Progenitor cell of endocrine pancreas (in vitro differentiated cells): ENCODE measurements at regions not wholly inside any gene's neighbourhood (a gene's known extent, or its start where the extent isn't known, plus 50 kb on each side); places are given as distances from the start of the nearest gene placed in this dataset.
A peak's percentile ranks its signal among the peaks of the same experiment; 100 is the strongest.

ENCODE experiments used
- DNase-seq: peaks from one replicate; pipeline ENCODE4 v3.0.0; 2021; ENCODE audit warnings: low spot score; ENCODE audit not compliant: unreplicated experiment
- H3K27ac Mint-ChIP-seq: 2 replicates; pipeline ENCODE4 v1.8.0; 2021; ENCODE audit warnings: mild to moderate bottlenecking, moderate library complexity, mixed read lengths
- H3K27me3 Mint-ChIP-seq: 2 replicates; pipeline ENCODE4 v1.8.0; 2021; ENCODE audit warnings: mixed read lengths
- H3K36me3 Mint-ChIP-seq: 2 replicates; pipeline ENCODE4 v1.8.0; 2022; ENCODE audit warnings: mixed read lengths; ENCODE audit not compliant: insufficient read depth
- H3K4me1 Mint-ChIP-seq: 2 replicates; pipeline ENCODE4 v1.8.0; 2021; ENCODE audit warnings: low read depth, mixed read lengths
- H3K4me3 Mint-ChIP-seq: 2 replicates; pipeline ENCODE4 v1.8.0; 2021; ENCODE audit warnings: low read depth, mild to moderate bottlenecking, moderate library complexity, mixed read lengths
- H3K9me3 Mint-ChIP-seq: 2 replicates; pipeline ENCODE4 v1.8.0; 2021; ENCODE audit warnings: low read depth, mixed read lengths
- CTCF ChIP-seq: fragments of 200-600 bp; sonication (generic); IDR thresholded peaks from one replicate; pipeline ENCODE4 v1.5.0; 2021; ENCODE audit warnings: antibody characterized with exemption, mild to moderate bottlenecking; ENCODE audit not compliant: unreplicated experiment

- peaks cover 40% of the 10 kb centered on the region for H3K36me3 Mint-ChIP-seq
- TF ChIP-seq CTCF = no peak
- no peak overlapping the region for H3K27ac Mint-ChIP-seq
- no peak for DNase-seq
- no peaks in the 10 kb centered on the region for H3K27me3 Mint-ChIP-seq
- H3K4me3 Mint-ChIP-seq = no peak overlapping the region
- peaks cover 24% of the 10 kb centered on the region for H3K4me1 Mint-ChIP-seq
- peaks cover 14% of the 10 kb centered on the region for H3K9me3 Mint-ChIP-seq
Measured at GRCh38 chr11:34795641-34796040, 120.5 kb downstream of the APIP start.

- Mint-ChIP-seq H3K36me3 (peaks cover 41% of the 10 kb centered on the region), H3K27me3 (no peaks in the 10 kb centered on the region), H3K27ac (no peak overlapping the region), H3K9me3 (peaks cover 18% of the 10 kb centered on the region), H3K4me1 (peaks cover 28% of the 10 kb centered on the region), H3K4me3 (no peak overlapping the region)
- TF ChIP-seq CTCF = no peak
- DNase-seq = no peak
Measured at GRCh38 chr11:34794696-34795095, 121.5 kb downstream of the APIP start.

- TF ChIP-seq CTCF = no peak
- peak overlapping the region; percentile 14 for H3K27ac Mint-ChIP-seq
- no peak for DNase-seq
- H3K4me1 Mint-ChIP-seq = peaks cover 32% of the 10 kb centered on the region
- no peaks in the 10 kb centered on the region for H3K27me3 Mint-ChIP-seq
- peaks cover 42% of the 10 kb centered on the region for H3K36me3 Mint-ChIP-seq
- no peak overlapping the region for H3K4me3 Mint-ChIP-seq
- peaks cover 19% of the 10 kb centered on the region for H3K9me3 Mint-ChIP-seq
Measured at GRCh38 chr11:34793666-34794065, 122.5 kb downstream of the APIP start.

- Mint-ChIP-seq H3K4me1 (peaks cover 33% of the 10 kb centered on the region), H3K36me3 (peaks cover 34% of the 10 kb centered on the region), H3K27ac (peak overlapping the region; percentile 86), H3K9me3 (peaks cover 19% of the 10 kb centered on the region), H3K27me3 (no peaks in the 10 kb centered on the region), H3K4me3 (no peak overlapping the region)
- no peak for TF ChIP-seq CTCF
- no peak for DNase-seq
Measured at GRCh38 chr11:34792814-34793258, 123.3 kb downstream of the APIP start.

GRCh38 chr11:34791780-34792542, 124.2 kb downstream of the APIP start:
- Mint-ChIP-seq H3K4me3 (no peak overlapping the region), H3K4me1 (peaks cover 36% of the 10 kb centered on the region), H3K36me3 (peaks cover 31% of the 10 kb centered on the region), H3K27me3 (no peaks in the 10 kb centered on the region), H3K9me3 (peaks cover 19% of the 10 kb centered on the region), H3K27ac (peak overlapping the region; percentile 86)
- peak; percentile 19 for TF ChIP-seq CTCF
- DNase-seq = no peak
